ENCODE measurements at regions not wholly inside any gene's neighbourhood (a gene's known extent, or its start where the extent isn't known, plus 50 kb on each side); places are given as distances from the start of the nearest gene placed in this dataset.
A peak's percentile ranks its signal among the peaks of the same experiment; 100 is the strongest.

DNA sequence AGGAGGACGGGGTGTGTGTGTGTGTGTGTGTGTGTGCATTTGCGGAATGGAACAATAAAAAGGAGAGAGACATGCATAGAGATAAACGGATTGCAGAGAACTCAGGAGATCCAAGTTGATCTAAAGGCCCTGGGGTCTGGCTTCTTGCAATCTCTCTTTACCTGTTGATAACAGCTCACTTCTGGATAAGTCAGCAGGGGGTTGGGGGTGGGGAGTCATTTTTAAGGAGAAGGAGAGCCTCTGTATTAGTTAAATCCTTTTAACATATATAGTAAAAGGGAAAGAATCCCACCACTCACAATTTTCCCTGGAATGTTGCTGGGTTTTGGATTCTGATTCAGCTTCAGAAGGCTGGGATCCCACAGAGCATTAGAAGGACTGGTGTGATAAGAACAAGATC, 87.5 kb upstream of the MITF start:
- H3K9me3 ChIP-seq, result no peaks in the 10 kb centered on the region
- ATAC-seq, result no peak
- H3K27ac ChIP-seq, result no peak overlapping the region
- H3K27me3 ChIP-seq, result no peaks in the 10 kb centered on the region
- DNase-seq, result no peak
- intact Hi-C loops (cut with DNase I), result no loop called here
- TF ChIP-seq, protein P1, sequence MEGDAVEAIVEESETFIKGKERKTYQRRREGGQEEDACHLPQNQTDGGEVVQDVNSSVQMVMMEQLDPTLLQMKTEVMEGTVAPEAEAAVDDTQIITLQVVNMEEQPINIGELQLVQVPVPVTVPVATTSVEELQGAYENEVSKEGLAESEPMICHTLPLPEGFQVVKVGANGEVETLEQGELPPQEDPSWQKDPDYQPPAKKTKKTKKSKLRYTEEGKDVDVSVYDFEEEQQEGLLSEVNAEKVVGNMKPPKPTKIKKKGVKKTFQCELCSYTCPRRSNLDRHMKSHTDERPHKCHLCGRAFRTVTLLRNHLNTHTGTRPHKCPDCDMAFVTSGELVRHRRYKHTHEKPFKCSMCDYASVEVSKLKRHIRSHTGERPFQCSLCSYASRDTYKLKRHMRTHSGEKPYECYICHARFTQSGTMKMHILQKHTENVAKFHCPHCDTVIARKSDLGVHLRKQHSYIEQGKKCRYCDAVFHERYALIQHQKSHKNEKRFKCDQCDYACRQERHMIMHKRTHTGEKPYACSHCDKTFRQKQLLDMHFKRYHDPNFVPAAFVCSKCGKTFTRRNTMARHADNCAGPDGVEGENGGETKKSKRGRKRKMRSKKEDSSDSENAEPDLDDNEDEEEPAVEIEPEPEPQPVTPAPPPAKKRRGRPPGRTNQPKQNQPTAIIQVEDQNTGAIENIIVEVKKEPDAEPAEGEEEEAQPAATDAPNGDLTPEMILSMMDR (IDR thresholded peaks at IDR 0.05), result no peak
- peaks cover 5 to 8% of the 10 kb centered on the region in 2 donors for H3K4me1 ChIP-seq
- no peak overlapping the region for H3K4me3 ChIP-seq
- no peaks in the 10 kb centered on the region for H3K36me3 ChIP-seq

DNA sequence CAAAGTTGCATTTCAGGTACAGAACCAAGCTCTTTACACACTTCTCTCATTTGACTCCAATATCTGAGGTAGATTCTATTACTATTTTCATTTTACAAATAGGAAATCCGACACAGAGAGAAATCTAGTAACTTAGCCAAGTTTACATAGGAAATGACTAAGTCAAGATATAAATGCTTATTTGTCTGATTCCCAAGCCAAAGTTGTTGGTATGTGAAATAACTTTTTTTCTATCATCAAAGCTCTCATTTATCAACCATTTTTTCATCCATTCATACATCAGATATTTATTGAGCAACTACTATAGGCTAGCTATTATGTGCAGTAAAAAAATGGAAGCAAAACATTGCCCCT, 89.2 kb upstream of the MITF start:
- no peak for DNase-seq
- H3K4me3 ChIP-seq, result no peak overlapping the region

DNA sequence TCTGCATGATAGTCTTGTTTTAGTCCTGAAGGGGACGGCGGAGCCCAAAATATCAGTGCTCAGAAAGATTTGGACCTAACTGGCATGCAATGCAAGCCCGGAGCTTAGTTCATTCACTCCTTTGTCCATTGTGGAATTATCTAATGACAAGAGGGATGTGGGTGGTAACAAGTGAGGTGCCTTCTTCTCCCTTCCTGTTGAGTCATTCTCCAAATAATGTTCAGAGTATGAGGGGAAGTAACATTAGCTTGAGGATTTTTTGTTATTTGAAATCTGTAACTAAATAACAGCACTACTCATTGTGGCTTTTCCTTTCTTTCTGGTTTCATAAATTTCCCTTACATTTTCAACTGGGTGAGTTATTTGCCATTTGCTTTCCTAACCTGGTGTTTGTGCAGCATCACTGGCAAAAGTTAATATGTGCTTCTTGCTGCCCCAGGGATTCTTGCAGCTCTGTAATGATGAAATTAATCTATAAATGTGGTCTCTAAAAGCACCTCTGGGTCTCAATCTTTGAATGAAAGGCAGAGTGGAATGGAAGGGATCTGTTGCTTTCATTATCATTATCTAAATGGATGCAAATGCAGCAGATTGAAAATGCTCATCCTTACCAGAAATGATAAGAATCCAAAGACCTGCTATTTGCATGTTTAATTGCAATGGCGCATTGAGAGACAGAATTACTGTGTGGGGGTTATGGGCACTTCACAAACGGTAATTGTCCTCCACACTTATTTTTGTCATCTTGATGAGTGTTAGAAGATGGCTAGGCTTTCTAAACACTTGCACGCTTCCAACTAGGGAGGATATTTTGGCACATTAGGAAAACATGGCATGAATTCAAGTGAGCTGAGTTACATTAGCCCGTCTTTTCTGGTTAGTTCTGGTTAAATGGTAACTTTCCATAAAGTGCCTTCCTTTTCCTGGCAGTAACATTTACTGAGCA, 89.9 kb upstream of the MITF start:
- DNase-seq (peak in 2 of 4 donors; percentile 79 to 86), ATAC-seq (peak; percentile 57)
- Histone ChIP-seq H3K27me3 (no peaks in the 10 kb centered on the region), H3K4me3 (no peak overlapping the region), H3K36me3 (no peaks in the 10 kb centered on the region), H3K27ac (no peak overlapping the region), H3K9me3 (no peaks in the 10 kb centered on the region), H3K4me1 (peaks cover 5 to 8% of the 10 kb centered on the region in 2 donors)
- TF ChIP-seq, protein P1 (IDR thresholded peaks at IDR 0.05), result no peak
- intact Hi-C loops (cut with DNase I), result no loop called here

More for the DNA sequence above, 89.2 kb upstream of the MITF start:
- TF ChIP-seq, protein P1 (IDR thresholded peaks at IDR 0.05), result no peak
- H3K4me1 ChIP-seq, result peaks cover 5 to 8% of the 10 kb centered on the region in 2 donors
- no peaks in the 10 kb centered on the region for H3K9me3 ChIP-seq
- H3K36me3 ChIP-seq, result no peaks in the 10 kb centered on the region
- intact Hi-C loops (cut with DNase I), result no loop called here
- ATAC-seq, result peak; percentile 33
- H3K27ac ChIP-seq, result no peak overlapping the region
- no peaks in the 10 kb centered on the region for H3K27me3 ChIP-seq

DNA sequence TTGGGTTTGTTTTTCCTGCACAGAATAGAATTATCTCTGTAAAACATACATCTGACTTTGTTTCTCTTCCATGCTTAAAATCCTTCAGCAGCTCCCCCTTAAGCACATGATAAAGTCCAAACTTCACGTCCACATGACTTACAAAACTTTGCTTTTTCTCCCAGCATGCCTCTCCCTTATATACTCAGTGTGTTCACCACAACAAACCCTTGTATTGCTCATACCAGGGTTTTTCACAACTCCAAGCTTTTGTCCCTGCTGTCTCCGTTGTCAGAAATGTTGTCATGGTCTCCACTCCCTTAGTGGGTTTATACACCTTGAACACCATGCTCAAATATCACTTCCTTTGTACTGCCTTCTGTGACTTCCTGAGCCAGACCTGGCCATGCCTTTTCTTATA, 91.1 kb upstream of the MITF start:
- Histone ChIP-seq H3K4me3 (no peak overlapping the region), H3K27ac (no peak overlapping the region), H3K36me3 (no peaks in the 10 kb centered on the region), H3K9me3 (no peaks in the 10 kb centered on the region), H3K27me3 (no peaks in the 10 kb centered on the region), H3K4me1 (peaks cover 5 to 8% of the 10 kb centered on the region in 2 donors)
- intact Hi-C loops (cut with DNase I), result no loop called here
- TF ChIP-seq, protein P1 (IDR thresholded peaks at IDR 0.05), result no peak
- DNase-seq (no peak), ATAC-seq (no peak)

DNA sequence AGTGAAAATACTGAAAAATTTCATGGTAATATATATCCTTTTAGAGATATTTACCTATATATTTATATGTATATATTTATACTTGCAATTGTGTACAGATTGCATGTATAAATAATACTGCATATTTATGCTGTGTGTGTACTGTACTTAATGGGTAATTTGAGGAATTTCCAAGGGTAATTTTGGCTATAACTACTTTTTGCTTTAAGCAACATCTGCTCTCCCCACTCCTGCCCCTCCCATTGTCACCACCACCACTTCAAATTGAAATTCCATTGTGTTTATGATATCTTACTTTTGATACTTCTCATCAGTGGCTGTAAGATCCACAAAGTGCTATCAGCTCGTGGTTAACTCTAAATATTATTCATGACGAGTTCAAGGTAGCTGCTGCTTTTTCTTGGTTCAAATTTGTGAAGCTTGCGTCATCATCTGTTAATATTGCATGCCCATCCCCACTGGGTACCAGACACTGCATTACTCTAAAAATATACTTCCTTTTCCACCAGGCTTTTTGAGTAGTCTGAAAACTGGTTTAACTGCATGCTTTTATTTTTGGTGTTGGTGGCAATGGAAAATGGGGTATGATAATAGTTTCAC, 91.7 kb upstream of the MITF start:
- Histone ChIP-seq H3K4me1 (peaks cover 5 to 8% of the 10 kb centered on the region in 2 donors), H3K4me3 (no peak overlapping the region), H3K36me3 (no peaks in the 10 kb centered on the region), H3K9me3 (no peaks in the 10 kb centered on the region), H3K27ac (no peak overlapping the region), H3K27me3 (no peaks in the 10 kb centered on the region)
- DNase-seq, result no peak
- ATAC-seq, result no peak
- TF ChIP-seq, protein P1 (IDR thresholded peaks at IDR 0.05), result no peak
- intact Hi-C loops (cut with DNase I), result no loop called here
